HG03575 (cell line): ENCODE measurements at regions not wholly inside any gene's neighbourhood (a gene's known extent, or its start where the extent isn't known, plus 50 kb on each side); places are given as distances from the start of the nearest gene placed in this dataset.
"Not testable (repeated sequence)": the region's sequence is repeated elsewhere in the genome, so short reads cannot be mapped to it uniquely, and the experiment has no call there.

Source experiments
- ATAC-seq: cut with Tn5 transposase; IDR thresholded peaks from one replicate; pipeline ENCODE4 v1.9.1; 2021; ENCODE audit not compliant: unreplicated experiment, insufficient number of reproducible peaks, low FRiP score; ENCODE audit errors: extremely low read depth

DNA sequence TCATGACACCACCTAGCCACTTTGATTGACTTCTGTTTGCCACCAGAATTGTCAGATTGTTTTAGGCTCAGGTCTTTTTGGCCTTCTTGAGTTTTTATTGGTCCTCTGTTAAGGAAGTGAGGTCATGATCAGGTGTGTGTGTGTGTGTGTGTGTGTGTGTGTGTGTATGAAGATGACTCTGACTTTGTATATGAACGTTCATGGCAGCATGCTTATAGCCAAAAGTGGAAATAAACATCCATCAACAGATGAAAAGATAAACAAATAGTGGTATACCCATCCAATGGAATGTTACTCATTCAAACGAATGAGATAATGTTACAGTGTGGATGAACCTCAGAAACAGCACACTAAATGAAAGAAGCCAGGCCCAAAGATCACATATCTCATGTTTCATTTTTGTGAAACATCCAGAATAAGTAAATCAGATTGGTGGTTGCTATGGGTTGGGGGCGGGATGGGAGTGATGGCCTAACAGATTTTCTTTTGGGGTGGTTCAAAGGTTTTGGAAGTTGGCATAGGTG, 258.6 kb downstream of the KTN1 start:
- no peak for ATAC-seq

DNA sequence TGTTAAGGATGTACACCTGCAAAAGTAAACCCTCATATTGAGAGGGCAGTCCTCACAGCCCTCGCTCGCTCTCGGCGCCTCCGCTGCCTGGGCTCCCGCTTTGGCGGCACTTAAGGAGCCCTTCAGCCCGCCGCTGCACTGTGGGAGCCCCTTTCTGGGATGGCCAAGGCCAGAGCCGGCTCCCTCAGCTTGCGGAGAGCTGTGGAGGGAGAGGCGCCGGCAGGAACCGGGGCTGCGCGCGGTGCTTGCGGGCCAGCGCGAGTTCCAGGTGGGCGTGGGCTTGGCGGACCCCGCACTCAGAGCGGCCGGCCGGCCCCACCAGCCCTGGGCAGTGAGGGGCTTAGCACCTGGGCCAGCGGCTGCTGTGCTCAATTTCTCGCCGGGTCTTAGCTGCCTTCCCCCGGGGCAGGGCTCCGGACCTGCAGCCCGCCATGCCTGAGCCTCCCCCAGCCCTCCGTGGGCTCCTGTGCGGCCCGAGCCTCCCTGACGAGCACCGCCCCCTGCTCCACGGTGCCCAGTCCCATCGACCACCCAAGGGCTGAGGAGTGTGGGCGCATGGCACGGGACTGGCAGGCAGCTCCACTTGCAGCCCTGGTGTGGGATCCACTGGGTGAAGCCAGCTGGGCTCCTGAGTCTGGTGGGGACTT, 259.4 kb downstream of the KTN1 start:
- ATAC-seq = not testable (repeated sequence)

DNA sequence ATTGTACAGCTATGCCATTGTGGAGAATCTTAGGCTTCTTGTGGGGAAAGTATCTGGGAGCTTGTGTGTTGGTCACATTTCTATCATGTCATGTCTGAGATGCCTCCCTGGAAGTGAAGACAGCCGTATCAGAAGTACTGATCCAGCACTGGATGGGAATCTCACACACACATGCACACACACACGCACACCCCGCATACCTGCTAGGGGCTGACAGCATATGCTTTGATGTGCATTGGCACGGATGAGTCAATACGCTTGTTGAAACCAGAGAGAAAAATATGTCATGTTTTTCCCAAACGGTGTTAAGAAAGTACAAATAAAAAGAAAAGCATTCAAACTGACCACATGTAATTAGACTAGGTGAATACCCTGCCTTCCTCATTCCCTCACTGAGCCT, 260.8 kb downstream of the KTN1 start:
- ATAC-seq = no peak

DNA sequence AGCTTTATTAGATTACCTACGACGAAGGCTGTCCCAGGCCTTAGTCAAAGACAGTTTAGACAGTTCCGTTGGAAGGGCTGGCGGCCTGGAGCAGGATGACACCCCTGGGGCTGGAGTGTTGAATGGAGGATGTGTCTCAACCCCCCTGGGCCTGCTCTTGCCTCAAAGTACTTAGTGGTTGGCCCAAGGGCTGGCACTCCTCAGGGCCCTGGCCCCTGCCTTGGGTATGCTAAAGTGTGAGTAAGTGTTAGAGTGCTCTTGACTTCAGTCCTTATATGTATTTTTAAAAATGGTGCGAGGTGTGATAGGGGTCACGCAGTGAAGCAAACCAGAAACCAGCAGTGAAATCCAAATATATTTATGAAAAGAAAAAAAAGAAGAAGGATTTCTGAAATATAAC, 261.6 kb downstream of the KTN1 start:
- no peak for ATAC-seq

DNA sequence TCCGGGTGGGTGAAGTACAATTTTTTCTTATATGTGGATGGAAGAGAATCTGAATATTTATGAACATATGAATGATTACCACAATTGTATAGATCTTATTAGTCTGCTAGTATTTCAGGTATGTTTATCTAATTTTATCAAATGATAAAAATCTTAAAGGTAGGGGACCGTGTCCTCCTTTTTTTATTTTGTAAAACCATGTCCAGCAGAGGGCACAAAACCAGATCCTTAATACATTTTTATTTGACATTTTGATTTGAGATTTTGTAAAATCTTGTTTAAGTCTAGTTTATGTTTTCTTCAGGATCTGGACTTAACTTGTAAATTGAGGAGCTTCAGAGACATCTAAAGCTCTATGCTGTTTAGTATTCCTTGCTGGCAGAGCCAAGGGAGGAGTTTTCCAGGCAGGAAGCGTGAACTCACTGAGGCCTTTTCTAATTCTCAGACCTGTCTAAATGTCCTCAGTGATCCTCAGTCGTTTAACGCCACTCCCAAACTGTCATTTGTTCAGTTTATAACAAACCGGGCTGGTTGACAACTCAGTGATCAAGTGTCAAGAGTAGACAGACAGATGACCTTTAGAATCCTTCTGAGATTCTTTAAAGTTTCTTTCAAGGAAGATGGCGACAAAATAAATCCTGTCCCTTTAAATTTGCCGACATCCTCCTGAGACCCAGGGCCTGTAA, 263.9 kb downstream of the KTN1 start:
- no peak for ATAC-seq

DNA sequence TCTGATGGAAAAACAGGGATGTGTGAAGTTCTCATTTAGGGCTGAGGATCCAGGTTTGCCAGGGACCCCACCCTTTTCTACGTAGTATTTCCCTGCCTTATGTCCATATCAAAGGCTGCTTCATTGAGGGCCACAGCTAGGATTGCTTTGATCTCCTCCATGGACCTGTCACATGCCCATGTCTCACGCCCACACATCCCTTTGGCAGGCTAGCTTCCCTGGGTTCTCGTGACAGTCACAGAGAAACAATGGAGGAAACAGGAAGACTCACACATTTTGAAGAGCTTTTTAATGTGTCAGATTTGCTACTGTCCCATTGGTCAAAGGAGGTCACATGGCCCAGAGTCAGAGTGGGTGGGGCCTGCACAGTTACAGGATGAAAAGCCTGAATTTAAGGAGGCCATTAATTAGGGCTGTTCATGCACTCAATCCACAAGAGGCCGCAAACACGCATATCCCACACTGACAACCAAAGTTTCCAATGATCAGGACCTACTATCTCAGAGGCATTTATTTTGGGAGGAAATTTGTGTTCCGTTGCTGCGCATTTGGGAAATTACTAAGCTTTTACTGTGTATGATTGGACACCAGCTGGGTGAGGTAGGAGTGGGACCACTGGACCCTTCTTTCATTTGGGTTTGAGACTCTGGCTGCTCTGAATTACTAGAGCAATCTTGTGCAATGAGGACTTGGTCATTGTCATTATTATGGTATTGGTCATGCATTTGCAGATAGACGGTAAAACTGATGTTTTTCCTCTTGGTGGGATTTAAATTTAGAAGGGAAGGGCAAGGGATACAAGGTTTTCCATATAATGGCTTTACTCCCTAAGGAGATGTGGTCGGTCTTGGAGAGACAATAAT, 266.2 kb downstream of the KTN1 start:
- no peak for ATAC-seq

DNA sequence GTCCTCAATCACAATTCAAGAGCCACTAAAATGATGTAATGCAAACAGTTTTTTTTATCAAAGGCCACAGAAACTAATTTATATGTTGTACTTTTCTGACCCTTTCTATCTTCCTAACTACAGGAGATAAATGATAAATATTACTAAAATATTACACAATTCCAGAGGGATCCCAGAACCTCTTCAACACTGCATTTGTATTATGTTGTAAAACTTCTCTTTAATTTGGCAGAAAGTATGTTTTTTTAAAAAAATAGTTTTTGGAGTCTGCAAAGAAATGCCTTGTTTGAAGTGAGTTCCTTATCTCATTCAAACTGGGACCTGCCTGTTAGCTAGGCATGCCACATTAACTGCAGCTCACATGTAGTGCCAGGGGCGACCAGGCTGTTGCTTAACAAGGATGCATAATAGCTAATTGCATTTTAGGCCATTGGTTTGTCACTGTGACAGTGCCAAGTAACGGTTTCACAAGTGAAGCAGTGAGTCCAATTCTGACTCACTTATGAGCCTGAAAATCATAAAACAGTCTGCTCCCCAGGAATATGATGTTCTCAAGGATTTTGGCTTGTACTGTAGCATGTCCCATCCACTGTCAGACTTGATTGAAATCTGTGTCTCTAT, 266.9 kb downstream of the KTN1 start:
- no peak for ATAC-seq

DNA sequence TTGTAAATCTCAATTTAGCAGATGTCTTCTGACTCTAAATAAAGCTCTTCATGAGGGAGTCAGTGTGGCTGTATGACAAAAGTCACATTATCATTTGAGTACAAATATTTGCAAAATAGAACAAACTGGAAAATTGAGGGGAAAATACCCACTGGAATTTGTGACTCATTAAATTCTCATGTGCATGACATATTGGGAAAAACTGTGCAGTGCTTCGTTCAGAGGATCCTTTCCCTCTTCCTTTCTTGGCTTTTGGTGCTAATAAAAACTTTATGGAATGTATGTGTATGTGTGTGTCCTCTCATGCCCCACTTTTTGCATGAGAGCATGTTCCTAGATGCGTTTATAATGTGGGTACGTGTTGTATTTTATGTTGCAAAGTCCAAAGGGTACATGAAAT, 267.8 kb downstream of the KTN1 start:
- no peak for ATAC-seq

DNA sequence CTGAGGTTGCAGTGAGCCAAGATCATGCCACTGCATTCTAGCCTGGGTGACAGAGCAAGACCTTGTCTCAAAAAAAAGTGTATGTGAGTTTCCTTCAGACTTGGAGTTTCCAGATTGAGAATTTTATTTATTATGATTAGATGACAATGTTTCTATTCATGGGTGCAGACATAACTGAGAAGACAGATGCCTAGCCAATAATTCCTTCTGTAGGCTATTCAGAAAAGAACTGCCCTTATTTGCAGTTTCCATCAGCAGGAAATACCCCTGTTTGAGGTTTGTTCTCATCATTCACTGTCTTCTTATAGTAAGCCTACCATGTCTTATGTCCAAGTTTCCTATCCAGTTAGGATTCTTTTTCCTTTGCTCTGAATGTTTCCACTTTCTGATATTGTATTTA, 269.0 kb downstream of the KTN1 start:
- ATAC-seq = no peak

DNA sequence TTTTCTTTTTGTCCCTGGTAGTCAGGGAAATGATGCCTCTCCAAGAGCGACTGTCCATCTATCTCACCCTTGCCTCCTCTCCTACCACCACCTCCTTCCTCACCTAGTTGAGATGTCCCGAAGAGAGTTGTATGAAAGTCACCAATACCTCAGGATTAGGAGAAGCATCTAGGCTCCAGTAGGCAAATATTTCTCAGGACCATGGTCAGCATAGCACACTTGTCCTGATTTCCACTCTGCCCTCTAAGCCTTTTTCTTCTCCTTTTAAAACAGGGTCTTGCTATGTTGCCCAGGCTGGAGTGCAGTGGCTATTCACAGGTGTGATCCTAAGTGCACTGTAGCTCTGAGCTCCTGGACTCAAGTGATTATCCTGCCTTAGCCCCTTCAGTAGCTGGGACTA, 268.4 kb upstream of the PELI2 start:
- ATAC-seq = no peak

DNA sequence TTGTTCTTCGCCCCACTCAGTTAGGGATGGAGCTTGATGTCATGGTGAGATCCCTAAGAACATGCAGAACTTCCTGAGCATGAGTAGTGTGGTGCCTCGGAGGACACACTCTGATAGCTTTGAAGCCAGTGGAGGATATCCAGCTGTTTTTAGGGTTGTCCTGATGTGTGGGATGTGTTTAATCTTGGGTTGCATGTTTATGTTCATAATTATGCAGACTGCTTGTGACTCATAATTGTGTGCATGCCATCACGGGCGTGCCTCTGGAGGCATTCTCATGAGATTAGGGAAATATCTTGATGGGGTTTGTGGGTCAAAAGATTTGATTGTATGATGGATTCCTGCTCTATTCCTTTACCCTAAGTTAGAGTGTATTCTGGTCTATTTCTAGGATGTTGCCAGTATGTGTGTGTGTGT, 267.4 kb upstream of the PELI2 start:
- no peak for ATAC-seq

DNA sequence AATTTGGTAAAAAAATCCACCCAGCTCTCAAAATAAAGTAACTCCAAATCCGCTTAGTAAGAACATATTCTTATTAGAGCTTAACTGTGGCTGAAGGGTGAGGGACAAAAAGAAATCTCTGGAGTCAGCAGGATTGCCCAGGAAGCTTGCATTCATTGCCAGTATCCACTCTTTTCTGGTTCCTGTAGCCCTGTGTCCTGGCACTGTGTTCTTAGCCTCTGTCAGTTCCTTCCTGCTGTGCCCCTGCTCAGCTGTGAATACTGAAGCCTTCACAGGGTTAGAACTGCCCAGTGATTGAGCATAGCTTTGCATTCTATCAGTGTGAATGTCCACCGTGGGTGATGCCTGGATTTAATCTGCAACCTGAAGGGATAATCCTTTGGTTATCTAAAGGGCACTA, 266.9 kb upstream of the PELI2 start:
- no peak for ATAC-seq

DNA sequence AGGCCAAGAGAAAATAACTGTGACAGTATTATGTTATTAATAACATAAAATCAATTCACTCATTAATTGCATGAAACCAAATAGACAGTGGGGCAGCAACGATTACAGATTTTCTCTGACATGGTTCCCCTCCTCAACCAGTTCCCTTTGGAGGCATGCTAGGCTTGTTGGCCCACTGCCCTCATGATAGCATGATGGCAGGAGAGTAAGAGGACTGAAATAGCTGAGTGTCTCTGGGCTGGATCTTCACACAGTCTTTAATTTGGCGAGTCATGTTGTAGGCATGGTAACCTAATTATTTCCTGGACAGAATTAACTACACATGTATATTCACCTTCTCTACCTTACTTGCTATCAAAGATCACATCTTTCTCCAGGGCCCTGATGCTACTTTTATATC, 266.2 kb upstream of the PELI2 start:
- ATAC-seq = no peak

DNA sequence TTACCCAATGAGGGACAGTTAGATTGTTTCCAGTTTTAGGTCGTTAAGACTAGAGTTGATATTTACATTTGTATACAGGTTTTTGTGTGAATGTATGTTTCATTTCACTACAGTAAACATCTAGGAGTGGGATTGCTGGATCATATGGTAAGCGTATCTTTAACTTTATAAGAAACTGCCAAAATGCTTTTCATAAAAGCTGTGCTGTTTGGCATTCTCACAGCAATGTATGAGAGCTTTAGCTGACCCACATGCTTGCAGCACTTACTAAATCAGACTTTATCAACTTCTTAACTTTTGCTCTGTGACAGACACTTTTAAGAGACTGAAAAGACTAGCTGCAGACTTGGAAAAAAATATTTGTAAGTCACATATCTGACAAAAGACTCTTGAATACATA, 262.5 kb upstream of the PELI2 start:
- ATAC-seq = no peak

DNA sequence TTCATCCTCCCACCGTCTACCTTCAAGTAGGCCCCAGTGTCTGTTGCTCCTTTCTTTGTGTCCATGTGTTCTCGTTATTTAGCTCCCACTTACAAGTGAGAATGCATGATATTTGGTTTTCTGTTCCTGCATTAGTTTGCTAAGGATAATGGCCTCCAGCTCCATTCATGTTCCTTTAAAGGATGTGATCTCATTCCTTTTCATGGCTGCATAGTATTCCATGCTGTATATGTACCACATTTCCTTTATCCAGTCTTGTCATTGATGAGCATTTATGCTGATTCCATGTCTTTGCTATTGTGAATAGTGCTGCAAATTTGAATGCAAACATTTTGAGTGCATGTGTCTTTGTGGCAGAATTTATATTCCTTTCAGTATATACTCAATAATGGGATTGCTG, 259.6 kb upstream of the PELI2 start:
- no peak for ATAC-seq

DNA sequence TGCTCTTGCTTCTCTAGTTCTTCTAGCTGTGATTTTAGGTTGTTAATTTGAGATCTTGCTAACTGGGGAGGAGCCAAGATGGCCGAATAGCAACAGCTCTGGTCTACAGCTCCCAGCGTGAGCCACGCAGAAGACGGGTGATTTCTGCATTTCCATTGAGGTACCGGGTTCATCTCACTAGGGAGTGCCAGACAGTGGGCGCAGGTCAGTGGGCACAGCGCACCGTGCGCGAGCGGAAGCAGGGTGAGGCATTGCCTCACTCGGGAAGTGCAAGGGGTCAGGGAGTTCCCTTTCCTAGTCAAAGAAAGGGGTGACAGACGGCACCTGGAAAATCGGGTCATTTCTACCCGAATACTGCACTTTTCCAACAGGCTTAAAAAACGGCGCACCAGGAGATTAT, 256.6 kb upstream of the PELI2 start:
- ATAC-seq = not testable (repeated sequence)

DNA sequence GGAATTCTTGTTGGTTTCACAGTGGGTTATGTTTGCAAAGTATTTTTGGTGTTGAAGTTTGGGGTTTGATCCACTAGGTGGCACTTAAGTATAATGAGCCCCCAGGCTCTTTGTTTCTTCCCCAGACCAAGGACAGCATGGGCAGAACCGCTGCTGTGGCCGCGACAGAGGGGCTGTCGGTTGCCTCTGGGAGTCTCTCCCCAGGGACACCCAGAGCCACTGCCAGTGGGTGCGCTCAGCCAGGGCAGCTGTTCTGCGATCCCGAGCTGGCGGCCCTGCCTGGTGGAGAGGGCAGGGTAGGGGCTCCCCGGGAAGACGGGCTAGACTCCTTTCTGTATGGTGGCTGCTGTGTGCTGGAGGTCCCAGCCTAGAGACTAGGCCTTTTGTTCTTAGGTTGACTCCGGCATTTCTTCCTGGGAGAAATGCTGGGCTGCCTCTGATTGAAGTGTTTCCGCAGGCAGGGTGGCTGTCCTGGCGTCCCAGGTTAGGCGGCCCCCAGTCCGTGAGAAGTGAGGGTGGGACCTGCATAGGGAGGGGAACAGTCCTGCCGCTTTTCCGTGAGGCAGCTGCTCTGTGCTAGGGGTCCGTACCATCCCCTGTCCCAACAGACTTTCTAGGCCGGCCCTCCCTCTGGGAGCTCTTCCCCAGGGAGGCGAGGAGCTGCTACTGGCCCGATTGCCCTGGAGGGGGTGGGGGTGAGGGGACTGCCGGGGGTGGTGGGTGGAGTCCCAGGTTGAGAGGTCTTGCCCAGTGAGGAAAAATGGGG, 253.1 kb upstream of the PELI2 start:
- no peak for ATAC-seq

DNA sequence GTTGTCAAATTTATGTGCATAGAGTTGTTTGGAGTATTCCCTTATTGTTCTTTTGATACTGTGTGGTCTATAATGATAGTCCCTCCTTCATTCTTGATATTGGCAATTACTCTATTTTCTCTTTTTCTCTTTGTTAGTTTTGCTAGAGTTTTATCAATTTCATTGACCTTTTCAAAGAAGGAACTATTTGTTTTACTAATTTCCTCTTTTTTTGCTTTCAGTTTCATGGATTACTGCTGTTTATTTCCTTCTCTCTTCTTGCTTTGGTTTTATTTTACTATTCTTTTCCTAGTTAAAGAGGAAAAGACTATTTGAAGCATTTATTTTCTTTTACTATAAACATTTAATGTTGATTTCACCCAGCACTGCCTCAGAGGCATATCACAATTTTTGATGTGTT, 250.9 kb upstream of the PELI2 start:
- ATAC-seq = no peak

DNA sequence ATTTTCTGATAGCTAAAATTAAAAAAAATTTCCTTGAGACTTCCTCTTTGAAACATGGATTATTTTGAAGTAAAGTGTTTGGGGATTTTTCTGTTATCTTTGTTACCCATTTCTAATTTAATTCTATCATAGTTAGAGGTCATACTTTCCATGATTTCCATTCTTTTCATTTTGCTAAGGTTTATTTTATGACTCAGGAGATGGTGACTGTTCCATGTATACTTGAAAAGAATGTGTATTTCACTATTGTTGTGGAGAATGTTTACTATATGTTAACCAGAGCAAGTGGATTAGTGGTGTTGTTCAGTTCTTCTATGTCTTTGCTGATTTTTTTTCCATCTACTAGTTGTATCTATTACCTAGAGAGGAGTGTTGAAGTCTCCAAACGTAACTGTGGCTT, 250.5 kb upstream of the PELI2 start:
- ATAC-seq = no peak
